ENCODE measurements at regions not wholly inside any gene's neighbourhood (a gene's known extent, or its start where the extent isn't known, plus 50 kb on each side); places are given as distances from the start of the nearest gene placed in this dataset.

DNA sequence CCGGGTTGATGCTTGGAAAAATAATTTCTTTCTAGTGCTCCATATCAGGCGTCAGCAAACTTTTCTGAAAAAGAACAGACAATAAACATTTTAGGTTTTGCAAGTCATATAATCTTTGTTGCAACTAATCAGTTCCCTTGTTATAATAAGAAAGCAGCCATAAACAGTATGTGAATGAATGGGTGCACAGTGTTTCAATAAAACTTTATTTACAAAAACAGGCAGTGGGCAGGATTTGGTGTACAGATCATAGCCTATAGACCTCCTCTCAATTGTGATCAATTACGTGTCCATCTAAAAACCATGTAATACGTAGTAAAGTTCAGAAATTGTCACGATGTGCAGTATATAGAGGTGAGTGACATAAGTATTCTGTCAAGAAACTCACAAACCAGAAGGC lies 143.4 kb downstream of the AREG start:
- no peak for TF ChIP-seq ZNF585B (tag by site-specific recombination; IDR thresholded peaks at IDR 0.05)
- TF ChIP-seq ZNF239 (tag by site-specific recombination; IDR thresholded peaks at IDR 0.05): no peak
- TF ChIP-seq, protein P1, sequence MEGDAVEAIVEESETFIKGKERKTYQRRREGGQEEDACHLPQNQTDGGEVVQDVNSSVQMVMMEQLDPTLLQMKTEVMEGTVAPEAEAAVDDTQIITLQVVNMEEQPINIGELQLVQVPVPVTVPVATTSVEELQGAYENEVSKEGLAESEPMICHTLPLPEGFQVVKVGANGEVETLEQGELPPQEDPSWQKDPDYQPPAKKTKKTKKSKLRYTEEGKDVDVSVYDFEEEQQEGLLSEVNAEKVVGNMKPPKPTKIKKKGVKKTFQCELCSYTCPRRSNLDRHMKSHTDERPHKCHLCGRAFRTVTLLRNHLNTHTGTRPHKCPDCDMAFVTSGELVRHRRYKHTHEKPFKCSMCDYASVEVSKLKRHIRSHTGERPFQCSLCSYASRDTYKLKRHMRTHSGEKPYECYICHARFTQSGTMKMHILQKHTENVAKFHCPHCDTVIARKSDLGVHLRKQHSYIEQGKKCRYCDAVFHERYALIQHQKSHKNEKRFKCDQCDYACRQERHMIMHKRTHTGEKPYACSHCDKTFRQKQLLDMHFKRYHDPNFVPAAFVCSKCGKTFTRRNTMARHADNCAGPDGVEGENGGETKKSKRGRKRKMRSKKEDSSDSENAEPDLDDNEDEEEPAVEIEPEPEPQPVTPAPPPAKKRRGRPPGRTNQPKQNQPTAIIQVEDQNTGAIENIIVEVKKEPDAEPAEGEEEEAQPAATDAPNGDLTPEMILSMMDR (tag by site-specific recombination; IDR thresholded peaks at IDR 0.05): no peak
- TF ChIP-seq ZBTB7A (tag by site-specific recombination; IDR thresholded peaks at IDR 0.05; ENCODE audit: low read depth): no peak
- TF ChIP-seq, protein P2, sequence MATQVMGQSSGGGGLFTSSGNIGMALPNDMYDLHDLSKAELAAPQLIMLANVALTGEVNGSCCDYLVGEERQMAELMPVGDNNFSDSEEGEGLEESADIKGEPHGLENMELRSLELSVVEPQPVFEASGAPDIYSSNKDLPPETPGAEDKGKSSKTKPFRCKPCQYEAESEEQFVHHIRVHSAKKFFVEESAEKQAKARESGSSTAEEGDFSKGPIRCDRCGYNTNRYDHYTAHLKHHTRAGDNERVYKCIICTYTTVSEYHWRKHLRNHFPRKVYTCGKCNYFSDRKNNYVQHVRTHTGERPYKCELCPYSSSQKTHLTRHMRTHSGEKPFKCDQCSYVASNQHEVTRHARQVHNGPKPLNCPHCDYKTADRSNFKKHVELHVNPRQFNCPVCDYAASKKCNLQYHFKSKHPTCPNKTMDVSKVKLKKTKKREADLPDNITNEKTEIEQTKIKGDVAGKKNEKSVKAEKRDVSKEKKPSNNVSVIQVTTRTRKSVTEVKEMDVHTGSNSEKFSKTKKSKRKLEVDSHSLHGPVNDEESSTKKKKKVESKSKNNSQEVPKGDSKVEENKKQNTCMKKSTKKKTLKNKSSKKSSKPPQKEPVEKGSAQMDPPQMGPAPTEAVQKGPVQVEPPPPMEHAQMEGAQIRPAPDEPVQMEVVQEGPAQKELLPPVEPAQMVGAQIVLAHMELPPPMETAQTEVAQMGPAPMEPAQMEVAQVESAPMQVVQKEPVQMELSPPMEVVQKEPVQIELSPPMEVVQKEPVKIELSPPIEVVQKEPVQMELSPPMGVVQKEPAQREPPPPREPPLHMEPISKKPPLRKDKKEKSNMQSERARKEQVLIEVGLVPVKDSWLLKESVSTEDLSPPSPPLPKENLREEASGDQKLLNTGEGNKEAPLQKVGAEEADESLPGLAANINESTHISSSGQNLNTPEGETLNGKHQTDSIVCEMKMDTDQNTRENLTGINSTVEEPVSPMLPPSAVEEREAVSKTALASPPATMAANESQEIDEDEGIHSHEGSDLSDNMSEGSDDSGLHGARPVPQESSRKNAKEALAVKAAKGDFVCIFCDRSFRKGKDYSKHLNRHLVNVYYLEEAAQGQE (tag by site-specific recombination; IDR thresholded peaks at IDR 0.05): no peak
- no peak for TF ChIP-seq RBAK (tag by site-specific recombination; IDR thresholded peaks at IDR 0.05)
- no peak for TF ChIP-seq ZNF707 (tag by site-specific recombination; IDR thresholded peaks at IDR 0.05)
